Endothelial cell of umbilical vein (primary cell): ENCODE measurements at regions not wholly inside any gene's neighbourhood (a gene's known extent, or its start where the extent isn't known, plus 50 kb on each side); places are given as distances from the start of the nearest gene placed in this dataset.

Experiments used
- BruUV-seq: library from RNA; stranded (reverse); fragments of 400-500 nt; replicated peaks from 2 replicates; lab custom pipeline; 2021; lab: Mats Ljungman, UMichigan
- CTCF ChIA-PET: fragments of 300-600, 350-600 bp; sonication (Branson Sonifier 250); formaldehyde crosslinking; loops from one replicate; lab custom pipeline; 2021; ENCODE audit warnings: antibody characterized with exemption, inconsistent platforms; lab: Charles Lee
- POLR2A ChIA-PET: fragments of 300-600, 350-600 bp; sonication (Branson Sonifier 250); formaldehyde crosslinking; loops from one replicate; lab custom pipeline; 2021; ENCODE audit warnings: antibody characterized with exemption, inconsistent platforms; lab: Charles Lee
- DNase-seq: peaks from one replicate; pipeline ENCODE4 v3.0.0-alpha.2; 2011; ENCODE audit warnings: low read depth, low spot score
- FAIRE-seq: peaks from 2 replicates; lab custom pipeline; 2011; peaks lifted over from hg19 to GRCh38; lab: Jason Lieb, UNC
- H2AFZ ChIP-seq: 2 replicates; pipeline ENCODE4 v1.6.0; 2012; ENCODE audit warnings: low read depth, low read length, control low read depth, inconsistent platforms
- H3K27ac ChIP-seq: 2 replicates; pipeline ENCODE4 v1.5.1; 2011; ENCODE audit warnings: low read depth, mild to moderate bottlenecking, control low read depth, low read length, moderate library complexity; ENCODE audit not compliant: insufficient read depth
- H3K27me3 ChIP-seq, 2 experiments: 2 replicates each; pipeline versions ENCODE4 v1.6.0 to v1.6.1; 2011; ENCODE audit warnings: low read length in 2 of 2, mixed read lengths in 1 of 2; ENCODE audit not compliant: control insufficient read depth in 2 of 2, insufficient read depth in 2 of 2
- H3K36me3 ChIP-seq, 2 experiments: 2 replicates in 1 of 2; 3 replicates in 1 of 2; pipeline ENCODE4 v1.5.1; 2011; ENCODE audit warnings: low read length in 2 of 2, mild to moderate bottlenecking in 1 of 2, moderate library complexity in 1 of 2; ENCODE audit not compliant: control insufficient read depth in 2 of 2, insufficient read depth in 2 of 2; ENCODE audit errors: extremely low read depth in 1 of 2
- H3K4me1 ChIP-seq: 3 replicates; pipeline ENCODE4 v1.5.1; 2011; ENCODE audit warnings: mild to moderate bottlenecking, low read length; ENCODE audit not compliant: control insufficient read depth, insufficient read depth; ENCODE audit errors: extremely low read depth
- H3K4me2 ChIP-seq: 2 replicates; pipeline ENCODE4 v1.6.1; 2011; ENCODE audit warnings: low read length, control low read depth, mixed read lengths; ENCODE audit not compliant: insufficient read depth
- H3K4me3 ChIP-seq, 3 experiments: fragments of 200-600 bp in 1 of 3; sonication (generic), shearing (Covaris generic) in 1 of 3; replicated peaks in 1 of 3; 2 replicates each; pipeline ENCODE4 v1.5.1; 2011 to 2016; ENCODE audit warnings: control low read depth in 3 of 3, low read length in 3 of 3, mild to moderate bottlenecking in 2 of 3, inconsistent platforms in 1 of 3, low read depth in 1 of 3, moderate library complexity in 1 of 3; ENCODE audit not compliant: insufficient read depth in 1 of 3
- H3K79me2 ChIP-seq: 2 replicates; pipeline ENCODE4 v1.6.0; 2012; ENCODE audit warnings: low read length, inconsistent platforms; ENCODE audit not compliant: control insufficient read depth, insufficient read depth
- H3K9ac ChIP-seq: replicated peaks from 2 replicates; pipeline ENCODE3; 2011; ENCODE audit warnings: low read length, control low read depth; ENCODE audit not compliant: insufficient read depth; ENCODE audit errors: extremely low read depth
- H3K9me1 ChIP-seq: replicated peaks from 3 replicates; pipeline ENCODE4 v1.6.0; 2011; ENCODE audit warnings: mild to moderate bottlenecking, low read length; ENCODE audit not compliant: control insufficient read depth, insufficient read depth; ENCODE audit errors: extremely low read depth
- H3K9me3 ChIP-seq: replicated peaks from 2 replicates; pipeline ENCODE4 v1.5.1; 2012; ENCODE audit warnings: low read length, inconsistent platforms; ENCODE audit not compliant: control insufficient read depth, insufficient read depth
- H4K20me1 ChIP-seq: replicated peaks from 2 replicates; pipeline ENCODE3; 2011; ENCODE audit warnings: mild to moderate bottlenecking, low read length; ENCODE audit not compliant: control insufficient read depth, insufficient read depth; ENCODE audit errors: extremely low read depth
- CTCF ChIP-seq, 2 donors: IDR thresholded peaks; 1 replicate in 1 of 2; 2 replicates in 1 of 2; pipeline ENCODE4 v1.5.1; 2011; ENCODE audit warnings: low read length in 2 of 2, mild to moderate bottlenecking in 2 of 2, moderate library complexity in 2 of 2, control low read depth in 1 of 2, inconsistent platforms in 1 of 2, low read depth in 1 of 2; ENCODE audit not compliant: insufficient read depth in 1 of 2; ENCODE audit errors: extremely low read depth in 1 of 2
- EZH2 ChIP-seq: IDR thresholded peaks from 2 replicates; pipeline ENCODE4 v1.6.1; 2012; ENCODE audit warnings: borderline replicate concordance, low read depth, mild to moderate bottlenecking, moderate library complexity, low read length, inconsistent platforms; ENCODE audit not compliant: severe bottlenecking
- FOS ChIP-seq: IDR thresholded peaks from 2 replicates; pipeline ENCODE4 v1.6.1; 2011; ENCODE audit warnings: mild to moderate bottlenecking, low read length, moderate library complexity, borderline replicate concordance; ENCODE audit not compliant: insufficient read depth
- GATA2 ChIP-seq: IDR thresholded peaks from 2 replicates; pipeline ENCODE4 v1.7.0; 2011; ENCODE audit warnings: low read depth, mild to moderate bottlenecking, moderate library complexity, mixed read lengths, low read length; ENCODE audit not compliant: insufficient read length, insufficient read depth
- JUN ChIP-seq: IDR thresholded peaks from 2 replicates; pipeline ENCODE4 v1.6.1; 2011; ENCODE audit warnings: borderline replicate concordance, low read depth; ENCODE audit not compliant: insufficient read length, insufficient read depth
- MAX ChIP-seq: IDR thresholded peaks from 2 replicates; pipeline ENCODE4 v1.6.1; 2011; ENCODE audit not compliant: insufficient read depth, insufficient read length
- MYC ChIP-seq: IDR thresholded peaks from one replicate; pipeline ENCODE4 v1.6.1; 2011; ENCODE audit warnings: mild to moderate bottlenecking, low read depth, low read length
- POLR2A ChIP-seq: IDR thresholded peaks from 2 replicates; pipeline ENCODE4 v1.6.1; 2012; ENCODE audit warnings: low read depth, mild to moderate bottlenecking, control low read depth, low read length
- POLR2AphosphoS5 ChIP-seq: IDR thresholded peaks from 2 replicates; pipeline ENCODE4 v1.6.1; 2012; ENCODE audit warnings: low read depth, mild to moderate bottlenecking, control low read depth, low read length, moderate library complexity; ENCODE audit not compliant: insufficient read depth
- dilution Hi-C: fragments of 300-500 bp; cut with MboI; formaldehyde crosslinking; loops from one replicate; pipeline ENCODE4 v1.15.0; 2019; ENCODE audit warnings: low sequenced_read_pairs; ENCODE audit not compliant: extremely low pct_ligation_motif_present
- intact Hi-C: fragments of 100-400 bp; cut with micrococcal nuclease; formaldehyde crosslinking; loops from one replicate; pipeline ENCODE4 v1.10.0; 2022

- BruUV-seq = no TSS peak
- intact Hi-C loops = no loop called here
- dilution Hi-C loops = no loop called here
- H3K27me3 ChIP-seq = no peaks in the 10 kb centered on the region
- H3K36me3 ChIP-seq = no peaks in the 10 kb centered on the region
- H3K4me2 ChIP-seq = no peak overlapping the region
- H3K9ac ChIP-seq = no peak overlapping the region
- TF ChIP-seq MAX (no peak), MYC (no peak), FOS (no peak), POLR2A (no peak), POLR2AphosphoS5 (no peak), GATA2 (no peak), EZH2 (no peak), JUN (no peak), CTCF (IDR thresholded peaks at IDR 0.05; ENCODE audit: extremely low read depth in 1 of 2, insufficient read depth in 1 of 2, low read depth in 1 of 2, low read length in 2 of 2) (no peak)
- H3K4me1 ChIP-seq = no peaks in the 10 kb centered on the region
- H2AFZ ChIP-seq = no peak overlapping the region
- no peak overlapping the region for H3K4me3 ChIP-seq
- DNase-seq (no peak), FAIRE-seq (no peak)
- no peaks in the 10 kb centered on the region for H3K9me1 ChIP-seq
- ChIA-PET CTCF (no interaction called here), POLR2A (no interaction called here)
- H3K9me3 ChIP-seq = no peaks in the 10 kb centered on the region
- H3K79me2 ChIP-seq = no peaks in the 10 kb centered on the region
- H3K27ac ChIP-seq = no peak overlapping the region
- H4K20me1 ChIP-seq = no peaks in the 10 kb centered on the region
These were observed 275.4 kb downstream of the SHOX start for GRCh38 chrX:905848-906566.
